ENCODE measurements at regions not wholly inside any gene's neighbourhood (a gene's known extent, or its start where the extent isn't known, plus 50 kb on each side); places are given as distances from the start of the nearest gene placed in this dataset.

- TF ChIP-seq CTCF (IDR thresholded peaks at IDR 0.05; ENCODE audit: low read depth, low read length, missing control alignments): no peak
- H3K4me3 ChIP-seq (ENCODE audit: low read depth, low read length): no peak overlapping the region
- in situ Hi-C loops (cut with HindIII; ENCODE audit: low sequenced_read_pairs): no loop called here
- no peak for DNase-seq (ENCODE audit: low read depth)
Measured at GRCh38 chr3:187875863-187876262, 130.6 kb upstream of the BCL6 start.

DNA sequence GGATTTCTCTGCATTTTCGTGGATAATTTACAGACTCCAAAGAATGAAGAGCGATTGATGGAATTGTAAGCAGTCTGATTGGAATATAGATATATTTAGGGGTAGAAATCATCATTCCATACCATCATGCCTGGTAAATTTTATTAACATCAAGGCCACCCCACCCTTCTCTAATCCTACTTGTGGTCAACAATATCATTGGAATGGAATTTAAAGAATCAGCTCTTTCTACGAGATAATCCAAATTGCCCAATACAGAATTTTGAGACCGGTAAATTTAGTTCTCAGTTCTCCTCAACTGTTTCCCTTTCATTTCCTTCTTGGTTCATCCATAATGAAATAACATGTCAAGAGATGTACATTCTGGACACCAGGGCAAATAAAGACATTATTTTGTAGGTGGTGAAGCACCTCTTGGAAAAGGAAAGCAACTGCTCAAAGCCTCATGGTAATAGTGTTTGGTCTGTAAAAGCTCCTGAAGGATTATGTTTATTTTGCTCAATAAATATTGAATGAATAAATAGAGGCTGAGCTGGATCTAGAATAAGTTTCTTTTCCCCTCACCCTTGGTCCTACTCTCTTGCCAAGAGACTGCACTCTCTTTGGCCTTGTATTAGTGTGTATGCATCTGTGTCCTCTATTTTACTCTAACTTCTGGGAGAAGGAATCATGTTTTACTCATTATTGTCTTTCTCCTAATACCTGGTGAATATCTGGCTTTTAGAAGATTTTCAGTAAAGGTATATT lies 133.7 kb upstream of the BCL6 start:
- TF ChIP-seq CTCF (IDR thresholded peaks at IDR 0.05; ENCODE audit: low read depth, low read length, missing control alignments): no peak
- DNase-seq (ENCODE audit: low read depth): peak; percentile 12
- in situ Hi-C loops (cut with HindIII; ENCODE audit: low sequenced_read_pairs): no loop called here
- H3K4me3 ChIP-seq (ENCODE audit: low read depth, low read length): no peak overlapping the region

DNA sequence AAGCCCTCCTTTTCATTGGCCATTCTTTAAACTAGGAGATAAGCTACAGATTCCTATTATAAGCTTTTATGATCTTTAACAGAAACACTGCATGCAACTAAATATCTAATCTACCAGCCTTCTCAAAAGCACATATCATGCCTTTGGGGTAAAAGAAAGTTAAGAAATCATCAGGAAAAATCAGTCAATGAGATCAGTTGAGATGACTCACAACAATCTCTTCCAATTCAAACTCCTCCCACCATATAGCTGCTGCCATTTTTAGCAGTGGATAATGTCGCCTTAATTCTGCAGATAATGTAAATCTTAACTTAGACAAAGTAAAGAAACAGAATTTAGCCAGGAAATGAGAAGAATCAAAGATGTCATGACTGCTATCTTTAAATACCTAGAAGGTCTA lies 135.2 kb upstream of the BCL6 start:
- DNase-seq (ENCODE audit: low read depth): no peak
- TF ChIP-seq CTCF (IDR thresholded peaks at IDR 0.05; ENCODE audit: low read depth, low read length, missing control alignments): no peak
- no peak overlapping the region for H3K4me3 ChIP-seq (ENCODE audit: low read depth, low read length)
- in situ Hi-C loops (cut with HindIII; ENCODE audit: low sequenced_read_pairs): no loop called here

DNA sequence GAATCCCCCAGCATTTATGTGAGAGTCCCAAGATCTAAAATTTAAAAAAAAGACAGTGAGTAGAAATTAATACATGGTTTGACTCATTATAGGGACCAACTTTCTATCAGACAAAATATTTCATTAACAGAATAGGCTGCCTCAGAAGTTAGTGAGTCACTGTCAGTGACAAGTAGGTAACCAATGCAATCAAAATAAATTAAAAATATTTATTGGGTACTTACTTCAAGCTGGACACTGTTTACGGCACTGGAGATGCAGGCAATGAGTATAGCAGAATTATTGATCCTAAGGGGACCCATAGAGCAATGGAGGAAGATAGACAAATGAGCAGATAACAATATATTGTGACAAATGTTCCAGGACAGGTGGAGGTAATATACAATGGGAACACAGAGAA lies 135.6 kb upstream of the BCL6 start:
- TF ChIP-seq CTCF (IDR thresholded peaks at IDR 0.05; ENCODE audit: low read depth, low read length, missing control alignments): no peak
- H3K4me3 ChIP-seq (ENCODE audit: low read depth, low read length): no peak overlapping the region
- DNase-seq (ENCODE audit: low read depth): no peak
- in situ Hi-C loops (cut with HindIII; ENCODE audit: low sequenced_read_pairs): no loop called here

DNA sequence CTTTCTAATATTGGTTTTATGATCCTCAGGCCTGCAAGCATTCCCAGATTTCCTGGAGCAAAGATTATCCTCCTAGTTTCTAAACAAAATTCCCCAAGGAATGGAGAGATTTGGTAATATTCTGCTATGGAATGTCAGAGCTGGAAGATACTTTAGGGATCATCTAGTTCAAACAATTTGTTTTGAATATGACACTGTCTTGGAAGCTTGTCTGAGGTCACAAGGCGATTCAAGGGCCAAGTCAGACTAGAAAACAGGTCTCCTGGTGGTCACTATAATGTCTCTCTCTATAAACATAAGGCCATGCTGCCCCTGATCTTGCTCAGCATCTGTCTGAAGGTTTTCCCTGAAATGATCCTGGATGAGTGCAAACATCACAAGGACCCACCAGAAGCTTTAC lies 143.4 kb upstream of the BCL6 start:
- no peak for TF ChIP-seq CTCF (IDR thresholded peaks at IDR 0.05; ENCODE audit: low read depth, low read length, missing control alignments)
- in situ Hi-C loops (cut with HindIII; ENCODE audit: low sequenced_read_pairs): loop anchor here (5.0 kb wide), 1 partner anchor 81 kb away; no protein-coding TSS in a partner anchor
- no peak for DNase-seq (ENCODE audit: low read depth)
- H3K4me3 ChIP-seq (ENCODE audit: low read depth, low read length): no peak overlapping the region

- TF ChIP-seq CTCF (IDR thresholded peaks at IDR 0.05; ENCODE audit: low read depth, low read length, missing control alignments): no peak
- in situ Hi-C loops (cut with HindIII; ENCODE audit: low sequenced_read_pairs): loop anchor here (5.0 kb wide), 1 partner anchor 82 kb away; no protein-coding TSS in a partner anchor
- no peak for DNase-seq (ENCODE audit: low read depth)
- no peak overlapping the region for H3K4me3 ChIP-seq (ENCODE audit: low read depth, low read length)
Measured at GRCh38 chr3:187889106-187889505, 143.8 kb upstream of the BCL6 start.

All from astrocyte of the cerebellum (primary cell).